Stimulated activated CD8-positive, alpha-beta memory T cell treated with anti-CD3 and anti-CD28 coated beads, Interleukin-7, amount 100 ng/mL, for 48 hours (primary cell): ENCODE measurements at regions not wholly inside any gene's neighbourhood (a gene's known extent, or its start where the extent isn't known, plus 50 kb on each side); places are given as distances from the start of the nearest gene placed in this dataset.
"Not testable (repeated sequence)": the region's sequence is repeated elsewhere in the genome, so short reads cannot be mapped to it uniquely, and the experiment has no call there.

Experiments used
- DNase-seq, 2 donors: peaks; one replicate each; pipeline ENCODE4 v3.0.0-alpha.2; 2020; ENCODE audit warnings: low read depth in 1 of 2; ENCODE audit errors: extremely low read depth in 1 of 2

DNA sequence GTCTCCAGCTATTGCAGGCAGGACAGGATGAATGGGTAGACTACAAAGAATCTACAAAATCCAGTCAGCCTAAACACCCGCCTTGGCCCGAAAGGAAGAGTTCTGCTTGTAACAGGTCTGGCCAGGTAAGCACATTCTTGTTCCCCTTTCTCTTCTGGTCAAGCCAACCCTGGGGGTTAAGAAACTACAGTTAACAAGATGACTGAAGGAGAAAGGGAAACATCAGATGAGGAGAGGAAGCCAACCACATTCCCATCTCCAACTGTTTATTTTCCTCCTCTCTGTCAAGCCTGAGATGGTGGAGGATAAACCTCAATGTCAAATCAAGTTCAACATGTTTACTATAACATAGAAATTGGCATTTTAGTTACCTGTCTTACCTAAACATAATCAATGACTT lies 198.9 kb downstream of the IPMK start:
- DNase-seq = no peak

DNA sequence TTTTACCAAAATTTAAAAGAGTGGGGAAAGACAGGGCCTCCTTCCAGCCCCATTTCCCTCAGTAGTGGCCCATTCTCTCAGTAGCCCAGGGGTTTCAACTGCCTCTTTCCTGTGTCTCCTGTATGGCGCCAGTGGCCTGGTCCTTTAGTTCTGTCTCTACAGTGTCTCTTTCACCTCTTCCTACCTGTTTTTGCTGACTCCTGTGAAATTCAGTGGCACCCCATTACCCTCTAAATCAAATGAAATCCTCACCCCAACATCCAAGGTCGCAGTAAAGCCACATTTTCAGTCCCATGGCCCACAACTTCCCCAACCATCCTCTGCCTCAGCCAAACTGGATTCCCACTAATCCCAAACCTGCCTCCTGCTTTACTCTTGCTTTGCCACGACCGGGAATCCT lies 200.7 kb downstream of the IPMK start:
- no peak for DNase-seq

- DNase-seq = no peak
Measured at GRCh38 chr10:58066126-58066525, 201.6 kb downstream of the IPMK start.

GRCh38 chr10:58065529-58065815 lies 202.2 kb downstream of the IPMK start:
- no peak for DNase-seq

- DNase-seq = no peak
Measured at GRCh38 chr10:58064714-58065528, 202.8 kb downstream of the IPMK start.

GRCh38 chr10:58063861-58064480 lies 203.7 kb downstream of the IPMK start:
- DNase-seq = no peak

DNA sequence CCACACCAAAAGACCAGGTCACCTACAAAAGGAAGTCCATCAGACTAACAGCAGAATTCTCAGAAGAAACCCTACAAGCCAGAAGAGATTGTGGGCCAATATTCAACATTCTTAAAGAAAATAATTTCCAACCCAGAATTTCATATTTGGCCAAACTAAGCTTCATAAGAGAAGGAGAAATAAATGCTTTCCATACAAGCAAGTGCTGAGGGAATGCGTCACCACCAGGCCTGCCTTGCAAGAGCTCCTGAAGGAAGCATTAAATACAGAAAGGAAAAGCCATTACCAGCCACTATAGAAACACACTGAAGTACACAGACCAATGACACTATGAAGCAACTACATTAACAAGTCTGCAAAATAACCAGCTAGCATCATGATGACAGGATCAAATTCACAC lies 209.0 kb downstream of the IPMK start:
- DNase-seq = not testable (repeated sequence)

DNA sequence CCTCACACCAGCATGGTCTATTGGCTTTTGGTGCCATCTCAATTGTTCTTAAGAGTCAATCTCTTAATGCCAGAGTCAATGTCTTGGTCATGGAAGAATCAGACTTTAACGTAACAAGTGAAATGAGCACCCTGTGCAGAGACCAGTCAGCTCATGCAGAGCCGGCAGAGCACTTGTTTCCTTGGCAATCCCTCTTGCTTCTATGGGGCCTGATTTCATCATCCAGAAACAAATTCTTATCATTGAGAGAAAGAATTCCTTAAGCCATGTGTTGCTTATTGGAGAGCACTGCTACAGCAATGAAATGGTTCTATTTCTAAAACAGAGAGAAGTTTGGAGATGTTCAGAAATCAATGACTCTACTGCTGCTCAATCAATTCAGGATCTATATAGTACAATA lies 212.8 kb downstream of the IPMK start:
- DNase-seq = no peak

- DNase-seq = no peak
Measured at GRCh38 chr10:58052772-58053171, 214.9 kb downstream of the IPMK start.

DNA sequence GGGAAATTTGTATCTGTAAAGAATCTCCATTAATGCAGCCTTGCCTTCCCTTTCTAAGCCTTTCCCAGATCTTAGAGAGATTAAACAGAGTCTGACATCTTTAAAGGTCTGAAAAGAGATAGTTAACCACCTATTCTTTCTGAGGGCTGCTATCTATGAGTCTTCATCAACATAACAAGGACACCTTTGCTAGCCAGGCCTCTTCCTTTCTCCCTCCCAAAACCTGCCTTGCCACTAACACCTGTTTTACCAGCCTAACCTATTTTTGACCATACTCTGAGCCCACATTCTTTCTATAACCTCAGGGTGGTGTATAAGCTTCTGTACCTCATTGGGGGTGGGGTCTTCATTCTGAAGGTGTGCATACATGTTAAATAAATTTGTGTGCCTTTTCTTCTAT lies 217.1 kb downstream of the IPMK start:
- DNase-seq = no peak

- no peak for DNase-seq
Measured at GRCh38 chr10:58048936-58049335, 218.8 kb downstream of the IPMK start.

DNA sequence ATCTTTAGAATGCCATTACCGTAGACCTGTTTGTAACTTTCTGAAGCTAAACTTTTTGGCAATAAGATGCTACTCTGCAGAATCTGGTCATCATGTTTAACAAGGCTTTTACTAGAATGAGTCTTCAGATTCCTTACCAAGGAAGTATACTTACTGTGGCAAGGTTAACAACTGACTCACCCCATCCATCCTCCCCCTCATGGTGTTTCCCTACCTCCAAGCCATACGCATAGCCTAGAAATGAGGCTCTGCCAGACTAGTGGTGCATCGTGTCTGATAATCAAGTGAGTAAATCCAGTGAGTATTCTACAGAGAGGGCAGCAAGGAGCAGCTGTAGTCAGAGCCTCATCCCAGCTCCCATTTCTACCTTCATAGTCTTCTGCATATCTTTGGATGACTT lies 223.6 kb downstream of the IPMK start:
- DNase-seq = no peak

DNA sequence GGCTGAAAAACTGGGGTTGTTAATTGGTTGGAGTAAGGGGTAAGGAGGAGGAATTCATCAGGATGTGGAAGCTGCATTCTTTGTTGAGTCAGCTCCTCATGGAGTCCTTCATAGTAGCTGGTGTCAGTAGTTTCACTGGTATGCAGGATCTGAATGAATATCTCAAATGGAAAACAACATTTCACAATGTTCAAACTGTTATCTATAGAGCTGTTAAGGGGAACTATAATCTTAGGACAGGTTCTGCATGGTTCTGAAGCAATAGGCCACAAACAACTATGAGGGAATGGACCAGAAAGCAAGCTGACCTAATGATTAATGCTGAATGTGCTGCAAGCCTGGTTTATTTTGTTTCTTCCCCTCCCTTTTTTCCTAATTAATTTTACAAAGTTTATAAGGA lies 225.8 kb downstream of the IPMK start:
- no peak for DNase-seq

DNA sequence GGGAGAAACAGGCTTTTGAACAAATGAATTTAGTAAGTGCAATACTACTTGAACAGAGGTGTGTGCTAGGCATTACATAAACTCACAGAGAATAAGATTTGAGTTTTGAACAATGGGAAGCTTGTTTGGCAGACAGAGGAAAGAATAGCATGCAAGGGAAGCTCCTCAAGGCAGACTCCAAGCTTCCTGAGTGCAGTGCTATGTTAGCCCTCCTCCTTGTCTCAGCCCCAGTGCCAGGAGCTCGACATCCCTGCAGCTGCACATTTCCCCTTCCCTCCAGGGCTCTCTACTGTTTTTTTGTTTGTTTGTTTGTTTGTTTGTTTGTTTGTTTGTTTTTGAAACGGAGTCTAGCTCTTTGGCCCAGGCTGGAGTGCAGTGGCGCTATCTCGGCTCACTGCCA lies 237.5 kb downstream of the IPMK start:
- DNase-seq = no peak

- DNase-seq = no peak
Measured at GRCh38 chr10:58028597-58029366, 238.9 kb downstream of the IPMK start.

- DNase-seq = no peak
Measured at GRCh38 chr10:58027426-58027825, 240.3 kb downstream of the IPMK start.

DNA sequence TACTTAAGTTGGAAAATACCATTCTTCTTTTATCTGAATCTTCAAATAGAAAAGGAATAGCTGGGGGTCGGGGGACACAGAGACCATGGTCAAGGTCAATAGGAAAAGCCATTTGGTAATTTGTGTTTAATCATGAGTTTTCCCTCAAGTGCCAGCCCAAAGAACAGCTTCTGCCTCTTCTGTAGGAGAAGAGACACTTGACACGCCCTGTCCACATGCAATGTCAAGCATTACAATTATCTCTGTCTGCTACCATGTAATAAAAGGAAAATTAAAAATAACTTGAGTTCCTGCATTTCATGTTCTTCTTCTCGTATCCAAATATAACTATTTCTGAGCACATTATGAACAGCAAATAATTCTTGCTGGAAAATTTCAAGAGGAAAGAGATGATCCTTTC lies 241.7 kb downstream of the IPMK start:
- no peak for DNase-seq

- DNase-seq = no peak
Measured at GRCh38 chr10:58023341-58024073, 244.2 kb downstream of the IPMK start.

DNA sequence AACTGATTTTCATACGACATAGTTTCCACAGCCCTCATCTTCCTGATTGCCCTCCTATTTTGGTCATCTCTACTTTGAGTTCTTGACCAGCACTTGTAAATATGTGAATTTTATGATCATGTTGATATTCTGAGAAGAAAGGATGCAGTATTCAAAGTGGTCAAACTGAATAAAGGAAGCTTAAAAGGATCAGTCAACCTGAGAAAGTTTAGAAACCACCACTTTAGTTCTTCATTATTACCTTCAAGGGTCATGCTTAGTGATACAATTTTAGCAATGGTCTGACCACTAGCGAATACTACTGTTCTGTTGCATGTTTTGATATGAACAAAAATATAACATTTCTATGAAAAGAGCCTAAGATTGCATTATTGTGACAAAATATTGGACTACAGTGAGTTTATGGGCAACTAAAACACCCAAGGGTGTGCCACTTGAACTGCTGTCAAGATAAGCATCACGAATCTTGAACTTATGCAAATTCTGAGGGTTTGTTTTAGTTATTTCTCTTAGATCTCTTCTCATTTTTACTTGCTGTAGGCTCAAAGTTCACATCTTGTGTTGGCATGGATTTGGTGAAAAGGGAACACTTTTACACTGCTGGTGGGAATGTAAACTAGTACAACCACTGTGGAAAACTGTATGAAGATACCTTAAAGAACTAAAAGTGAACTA lies 247.7 kb downstream of the IPMK start:
- no peak for DNase-seq

- no peak for DNase-seq
Measured at GRCh38 chr10:58017719-58018367, 249.9 kb downstream of the IPMK start.
